Ovary (tissue), 3 donors: ENCODE measurements at regions not wholly inside any gene's neighbourhood (a gene's known extent, or its start where the extent isn't known, plus 50 kb on each side); places are given as distances from the start of the nearest gene placed in this dataset.

Experiments
- CTCF ChIP-seq, 3 donors: fragments of 450-650 bp in 2 of 3; fragments of 200-600 bp in 1 of 3; IDR thresholded peaks; one replicate each; pipeline versions ENCODE4 v1.5.1 to v1.8.0; 2016 to 2022; ENCODE audit warnings: antibody characterized with exemption in 3 of 3, mild to moderate bottlenecking in 1 of 3
- EP300 ChIP-seq: sonication (generic); formaldehyde crosslinking; IDR thresholded peaks from one replicate; pipeline ENCODE4 v1.6.1; 2017; ENCODE audit warnings: antibody characterized with exemption
- POLR2A ChIP-seq: fragments of 450-650 bp; IDR thresholded peaks from one replicate; pipeline ENCODE4 v1.6.1; 2017; ENCODE audit warnings: antibody characterized with exemption, mild to moderate bottlenecking, moderate library complexity
- donor health status: DM: no; HTN: no; CAD: no.

- TF ChIP-seq POLR2A (no peak), CTCF (IDR thresholded peaks at IDR 0.05) (no peak), EP300 (no peak)
Measured at GRCh38 chr1:4973341-4973740, 318.9 kb downstream of the AJAP1 start.
